ENCODE measurements at regions not wholly inside any gene's neighbourhood (a gene's known extent, or its start where the extent isn't known, plus 50 kb on each side); places are given as distances from the start of the nearest gene placed in this dataset.
"Not testable (repeated sequence)": the region's sequence is repeated elsewhere in the genome, so short reads cannot be mapped to it uniquely, and the experiment has no call there.

GRCh38 chr13:65273811-65274420, 1956.2 kb downstream of the PCDH9 start:
- not testable (repeated sequence) for DNase-seq

- no peak for DNase-seq
These were observed 1962.1 kb downstream of the PCDH9 start for GRCh38 chr13:65268009-65268408.

GRCh38 chr13:65265988-65266387, 1964.1 kb downstream of the PCDH9 start:
- no peak for DNase-seq

DNA sequence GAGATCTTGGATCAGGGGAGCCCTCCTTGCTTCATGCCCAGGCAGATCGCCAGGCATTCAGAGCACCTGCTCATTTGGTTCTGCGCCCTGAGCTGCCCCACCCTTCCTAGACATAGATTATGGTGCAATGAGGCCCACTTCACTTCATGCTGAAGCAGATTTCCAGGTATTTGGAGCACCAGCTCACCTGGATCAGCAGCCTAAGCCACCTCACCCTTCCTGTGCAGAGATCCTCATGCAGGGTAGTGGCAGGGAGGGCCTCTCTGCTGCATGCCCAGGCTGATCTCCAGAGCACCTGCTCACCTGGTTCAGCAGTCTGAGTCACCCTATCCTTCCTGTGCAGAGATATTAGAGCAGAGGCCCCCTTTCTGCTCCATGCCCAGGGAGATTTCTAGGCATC, 1966.1 kb downstream of the PCDH9 start:
- DNase-seq = no peak

DNA sequence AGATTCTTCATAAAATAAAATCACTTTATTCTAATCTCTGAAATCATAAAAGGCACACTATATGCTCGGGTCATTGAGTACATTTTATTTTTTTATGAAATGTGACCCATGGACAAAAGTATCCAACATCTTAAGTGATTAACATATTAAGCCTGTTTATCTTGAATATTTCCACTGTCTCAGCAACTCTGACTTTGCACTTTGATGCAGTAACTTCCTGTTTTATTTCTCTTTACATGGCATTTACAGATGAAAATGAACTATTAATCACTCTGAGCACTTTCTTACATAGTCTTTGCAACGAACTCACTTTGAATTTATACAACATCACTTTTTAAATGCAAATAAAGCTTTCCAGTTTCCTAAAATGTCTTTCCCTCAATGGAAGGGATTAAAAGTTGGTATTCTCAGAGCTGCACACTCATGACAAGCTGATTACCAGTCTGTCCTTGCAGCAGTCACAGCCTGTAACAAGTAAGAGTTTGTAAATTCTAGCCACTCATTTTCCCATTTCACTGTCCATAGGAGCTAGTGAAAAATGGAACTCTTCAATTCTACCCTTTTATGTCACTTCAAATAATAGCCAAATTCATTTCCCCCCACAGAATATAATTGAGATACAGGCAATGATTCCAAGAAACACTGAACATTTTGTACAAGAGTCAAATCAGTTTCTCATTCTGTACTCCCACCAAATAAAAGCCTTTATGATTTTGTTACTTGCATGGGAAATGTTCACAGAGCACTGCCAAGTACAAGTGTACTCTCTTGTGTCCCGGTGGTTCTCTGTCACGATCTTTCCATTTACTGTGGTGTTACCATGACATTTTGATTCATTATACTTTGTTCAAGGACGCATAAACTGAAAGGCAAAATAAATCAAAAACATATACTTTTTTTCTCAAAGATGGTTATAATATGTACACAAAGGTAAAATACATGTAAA, 1968.9 kb downstream of the PCDH9 start:
- no peak for DNase-seq

DNA sequence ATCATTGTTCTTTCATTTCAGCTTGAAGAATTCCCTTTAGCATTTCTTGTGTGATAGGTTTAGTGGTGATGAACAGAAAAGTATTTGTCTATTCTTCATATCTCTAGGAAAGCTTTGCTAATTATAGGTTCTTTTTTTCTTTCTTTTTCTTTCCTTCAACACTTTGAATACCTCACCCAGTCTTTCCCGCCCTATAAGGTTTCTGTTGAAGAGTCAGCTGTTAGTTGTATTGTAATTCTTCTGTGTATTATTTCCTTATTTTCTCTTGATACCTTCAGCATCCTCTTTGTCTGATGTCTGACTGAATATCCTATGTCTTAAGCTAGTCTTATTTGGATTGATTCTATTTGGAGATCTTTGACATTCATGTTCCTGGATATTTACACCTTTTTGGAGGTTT, 1989.4 kb downstream of the PCDH9 start:
- DNase-seq = no peak

DNA sequence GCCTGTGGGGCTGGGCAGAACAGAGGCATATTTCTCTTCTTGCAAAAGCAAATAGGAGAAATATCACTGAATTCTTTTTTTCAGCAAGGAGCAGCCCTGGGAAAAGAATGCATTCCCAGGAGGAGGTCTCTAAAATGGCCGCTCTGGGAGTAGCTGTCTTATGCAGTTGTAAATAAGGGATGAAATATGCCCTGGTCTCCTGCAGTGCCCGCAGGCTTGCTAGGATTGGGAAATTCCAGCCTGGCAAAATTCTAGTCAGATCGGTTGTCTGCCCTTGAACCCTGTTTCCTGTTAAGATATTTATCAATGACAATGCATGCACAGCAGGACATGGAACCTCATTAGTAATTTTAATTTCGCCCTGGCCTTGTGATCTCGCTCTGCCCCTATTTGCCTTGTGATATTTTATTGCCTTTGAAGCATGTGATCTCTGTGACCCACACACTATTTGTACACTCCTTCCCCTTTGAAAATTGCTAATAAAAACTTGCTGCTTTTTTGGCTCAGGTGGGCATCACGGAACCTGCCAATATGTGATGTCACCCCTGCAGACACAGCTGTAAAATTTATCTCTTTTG, 1993.2 kb downstream of the PCDH9 start:
- no peak for DNase-seq

DNA sequence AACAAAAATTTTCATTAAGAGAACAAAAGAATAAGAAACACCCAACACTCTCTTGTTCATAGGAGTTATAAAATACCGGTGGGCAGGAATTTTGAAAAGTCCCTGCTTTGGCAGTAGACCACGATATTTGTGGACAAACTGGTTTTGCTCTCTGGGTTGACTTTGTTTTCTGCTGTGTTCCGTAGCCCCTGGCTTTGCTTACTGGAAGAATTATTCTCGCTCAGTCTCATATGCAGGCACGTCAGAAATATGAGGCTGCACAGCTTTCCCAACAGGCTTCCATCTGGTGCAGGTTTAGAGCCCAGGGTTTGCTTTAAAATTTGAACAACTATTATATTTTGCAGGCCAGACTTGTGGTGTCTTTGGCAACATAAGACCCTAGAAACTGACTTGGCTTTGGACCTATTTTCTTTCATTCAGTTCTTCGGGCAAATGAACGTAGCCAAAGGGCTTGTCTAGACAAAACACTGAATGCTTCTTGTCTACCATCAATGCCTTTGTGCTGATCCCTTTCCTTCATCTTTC, 2012.6 kb downstream of the PCDH9 start:
- no peak for DNase-seq

GRCh38 chr13:65202845-65203244, 2027.3 kb downstream of the PCDH9 start:
- not testable (repeated sequence) for DNase-seq

DNA sequence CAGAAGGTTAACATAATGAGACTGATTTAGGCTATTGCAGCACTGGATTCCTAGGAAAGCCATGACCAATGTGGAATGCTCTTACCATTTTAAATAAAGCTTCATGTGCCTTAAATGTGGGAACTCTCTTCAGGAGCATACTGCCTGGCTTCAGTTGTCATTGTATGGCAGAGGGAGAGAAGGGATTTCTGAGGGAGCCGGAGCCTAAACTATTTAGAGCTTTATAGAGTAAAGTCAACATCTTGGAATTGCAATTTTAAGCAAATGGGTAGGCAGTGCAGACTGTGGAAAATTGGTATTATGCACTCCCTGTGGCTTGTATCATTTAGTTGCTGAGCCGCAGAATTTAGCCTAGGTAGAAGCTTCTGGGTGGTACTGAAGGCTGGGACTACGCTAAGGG, 2041.4 kb downstream of the PCDH9 start:
- DNase-seq = no peak

- DNase-seq = no peak
These were observed 2062.1 kb downstream of the PCDH9 start for GRCh38 chr13:65168026-65168425.

- no peak for DNase-seq
These were observed 2063.5 kb downstream of the PCDH9 start for GRCh38 chr13:65166675-65167074.

GRCh38 chr13:65159803-65160202, 2070.3 kb downstream of the PCDH9 start:
- no peak for DNase-seq

DNA sequence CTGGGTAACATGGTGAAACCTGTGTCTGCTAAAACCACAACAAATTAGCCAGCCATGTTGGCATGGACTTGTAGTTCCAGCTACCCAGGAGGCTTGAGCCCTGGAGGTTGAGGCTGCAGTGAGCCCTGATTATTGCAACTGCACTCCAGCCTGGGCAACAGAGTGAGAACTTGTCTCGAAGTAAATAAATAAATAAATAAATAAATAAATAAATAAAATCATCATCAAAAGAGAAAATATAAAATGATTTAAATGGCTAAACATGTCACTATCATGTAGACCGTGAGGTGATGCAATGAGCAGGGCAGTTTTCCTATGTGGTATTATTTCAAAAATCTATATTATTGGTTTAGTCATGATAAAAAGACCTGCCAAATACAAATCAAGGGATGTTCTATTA, 2074.3 kb downstream of the PCDH9 start:
- DNase-seq = no peak

- DNase-seq = no peak
These were observed 2075.3 kb downstream of the PCDH9 start for GRCh38 chr13:65154661-65155447.

GRCh38 chr13:65149687-65150086, 2080.4 kb downstream of the PCDH9 start:
- no peak for DNase-seq

DNA sequence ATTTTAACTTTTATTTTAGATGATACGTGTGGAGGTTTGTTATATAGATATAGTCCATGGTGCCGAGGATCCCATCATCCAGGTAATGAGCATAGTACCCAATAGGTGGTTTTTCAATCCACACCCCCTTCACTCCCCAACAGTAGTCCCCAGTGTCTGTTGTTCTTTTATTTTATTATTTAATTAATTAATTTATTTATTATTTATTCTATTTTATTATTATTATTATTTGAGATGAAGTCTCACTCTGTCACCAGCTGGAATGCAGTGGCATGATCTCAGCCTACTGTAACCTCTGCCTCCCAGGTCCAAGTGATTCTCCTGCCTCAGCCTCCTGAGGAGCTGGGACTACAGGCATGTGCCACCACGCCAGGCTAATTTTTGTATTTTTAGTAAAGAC, 2086.2 kb downstream of the PCDH9 start:
- no peak for DNase-seq

DNA sequence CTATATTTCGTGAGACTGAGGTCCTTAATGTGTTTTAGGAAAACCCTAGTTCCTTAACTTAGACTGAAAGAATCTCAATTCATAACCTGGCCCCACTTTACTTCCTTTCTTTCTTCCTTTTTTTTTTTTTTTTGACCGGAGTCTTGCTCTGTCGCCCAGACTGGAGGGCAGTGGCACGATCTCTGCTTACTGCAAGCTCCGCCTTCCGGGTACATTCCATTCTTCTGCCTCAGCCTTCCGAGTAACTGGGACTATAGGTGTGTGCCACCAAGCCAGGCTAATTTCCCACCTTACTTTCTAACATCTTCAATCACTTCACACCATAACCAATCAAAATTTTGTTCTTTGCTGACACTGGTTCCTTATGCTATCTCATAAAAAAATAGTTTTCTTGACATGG, 2097.0 kb downstream of the PCDH9 start:
- DNase-seq = no peak

DNA sequence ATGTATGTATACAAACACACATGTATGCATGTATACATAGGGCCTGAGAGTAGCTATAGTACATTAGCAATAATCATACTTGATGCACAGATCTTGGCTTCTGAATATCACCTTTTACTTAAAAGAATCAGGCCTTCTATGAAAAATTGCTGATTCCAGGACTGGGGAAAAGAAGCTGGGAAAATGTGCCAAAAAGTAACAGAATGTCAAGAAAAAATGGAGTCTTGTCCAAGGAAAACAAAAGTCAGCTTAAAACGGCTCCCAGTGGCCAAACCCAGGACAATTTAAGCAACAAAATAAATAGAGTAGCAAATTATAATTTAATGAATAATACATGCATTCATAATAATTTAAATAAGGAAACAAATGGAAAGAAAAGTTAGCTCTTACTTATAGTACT, 2104.9 kb downstream of the PCDH9 start:
- no peak for DNase-seq

DNA sequence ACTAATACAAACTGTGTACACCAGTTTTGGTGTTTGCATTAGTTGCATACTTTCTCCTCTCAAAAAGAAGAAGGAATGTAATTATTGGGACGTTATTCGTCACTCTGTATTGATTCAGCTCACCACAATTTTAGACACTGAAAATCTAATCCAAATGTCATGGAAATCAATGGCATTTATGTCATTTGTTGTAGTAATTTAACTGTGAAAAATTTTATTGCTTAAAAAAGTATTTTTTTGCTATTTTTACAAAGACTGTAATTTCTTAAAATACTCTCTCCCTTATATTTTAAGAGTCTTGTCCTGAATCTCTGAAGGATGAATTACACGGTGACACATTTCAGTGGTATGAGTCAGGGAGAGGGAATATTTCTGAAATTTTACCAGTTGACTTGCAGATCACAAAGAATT, 2117.6 kb downstream of the PCDH9 start:
- DNase-seq = no peak

GRCh38 chr13:65112123-65112522, 2118.0 kb downstream of the PCDH9 start:
- no peak for DNase-seq

- DNase-seq = no peak
These were observed 2118.9 kb downstream of the PCDH9 start for GRCh38 chr13:65111223-65111622.

- DNase-seq = not testable (repeated sequence)
These were observed 2125.7 kb downstream of the PCDH9 start for GRCh38 chr13:65104436-65104835.

Data from 8988T (cell line).